ENCODE measurements at regions not wholly inside any gene's neighbourhood (a gene's known extent, or its start where the extent isn't known, plus 50 kb on each side); places are given as distances from the start of the nearest gene placed in this dataset.

DNA sequence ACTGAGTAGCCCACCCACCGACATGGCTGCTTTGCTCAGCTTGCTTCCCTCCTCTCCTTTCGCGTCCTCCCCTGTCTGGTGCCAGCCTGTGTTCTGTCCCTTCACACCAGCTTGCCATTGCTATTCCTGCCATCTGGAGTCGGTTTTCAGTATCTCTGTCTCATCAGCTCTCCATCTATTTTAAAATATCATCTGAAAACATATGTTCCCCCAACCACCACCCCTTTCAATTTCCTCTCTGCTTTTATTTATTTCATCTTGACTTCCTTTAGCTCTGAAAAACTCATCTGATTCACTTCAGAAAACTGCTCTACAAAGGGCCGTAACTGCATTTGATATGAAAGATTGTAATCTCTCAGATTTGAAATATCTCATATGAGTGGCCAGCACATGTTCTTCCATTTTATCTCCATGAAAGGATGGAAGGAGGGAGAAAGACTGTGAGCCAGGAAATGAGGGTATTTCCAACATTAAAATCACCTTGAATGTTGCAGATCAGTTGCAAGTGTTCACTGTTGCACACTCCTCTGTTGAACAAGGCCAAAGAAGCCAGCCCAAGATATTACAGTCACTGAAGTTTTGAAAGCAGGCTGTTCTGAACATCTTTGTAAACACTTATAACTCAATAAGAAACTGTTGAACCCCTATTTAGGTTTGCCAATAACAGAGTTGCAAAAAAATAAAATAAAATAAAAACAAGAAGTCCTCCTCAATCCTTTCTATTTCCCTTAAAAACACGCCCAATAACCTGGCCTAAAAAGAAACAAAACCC is 202.4 kb upstream of the NEBL start:
- no peak for DNase-seq (ENCODE audit: low spot score)

DNA sequence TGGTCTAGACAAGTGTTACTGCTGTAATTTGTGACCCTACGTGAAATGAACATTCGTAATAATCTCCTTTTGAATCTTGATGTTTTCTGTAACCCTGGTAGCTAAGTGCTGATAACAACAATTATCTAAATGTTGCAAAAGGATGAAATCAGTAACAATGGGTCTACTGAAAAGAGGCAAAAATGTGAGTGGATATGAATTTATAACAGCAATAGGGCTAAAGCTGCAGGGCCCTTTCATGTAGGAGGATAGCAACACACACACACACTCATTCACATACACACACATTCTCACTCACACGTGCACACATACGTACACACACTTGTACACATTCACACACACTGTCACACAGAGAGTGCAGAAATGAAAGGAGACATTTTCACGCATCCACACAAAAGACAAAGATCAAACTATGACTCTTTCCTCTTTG is 200.8 kb upstream of the NEBL start:
- no peak for DNase-seq (ENCODE audit: low spot score)

DNA sequence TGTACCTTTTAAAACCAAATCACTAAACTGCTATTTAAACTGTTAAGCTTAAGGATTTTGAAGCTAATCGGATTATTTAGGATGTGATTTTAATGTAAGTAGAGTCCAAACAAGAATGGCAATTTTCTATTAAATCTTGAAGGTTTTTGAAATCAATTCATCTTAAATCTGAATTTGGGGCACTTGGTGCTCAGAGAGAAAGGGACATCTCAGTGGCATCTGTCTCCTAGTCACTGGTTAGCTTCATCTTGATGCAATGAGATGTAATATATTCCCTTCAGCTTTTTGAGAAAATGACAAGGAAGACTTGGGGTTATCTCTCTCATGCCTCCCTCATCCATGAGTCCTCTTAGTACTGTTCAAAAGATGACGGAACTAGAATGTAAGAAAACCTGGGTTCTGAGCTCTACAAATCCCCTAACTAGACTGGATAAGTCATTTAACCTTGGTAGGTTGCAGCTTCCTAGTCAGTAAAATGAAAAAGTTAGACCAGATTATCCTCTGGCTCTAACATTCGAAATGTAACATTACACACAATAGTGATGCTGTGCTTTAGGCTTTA is 198.5 kb upstream of the NEBL start:
- DNase-seq (ENCODE audit: low spot score): no peak

DNA sequence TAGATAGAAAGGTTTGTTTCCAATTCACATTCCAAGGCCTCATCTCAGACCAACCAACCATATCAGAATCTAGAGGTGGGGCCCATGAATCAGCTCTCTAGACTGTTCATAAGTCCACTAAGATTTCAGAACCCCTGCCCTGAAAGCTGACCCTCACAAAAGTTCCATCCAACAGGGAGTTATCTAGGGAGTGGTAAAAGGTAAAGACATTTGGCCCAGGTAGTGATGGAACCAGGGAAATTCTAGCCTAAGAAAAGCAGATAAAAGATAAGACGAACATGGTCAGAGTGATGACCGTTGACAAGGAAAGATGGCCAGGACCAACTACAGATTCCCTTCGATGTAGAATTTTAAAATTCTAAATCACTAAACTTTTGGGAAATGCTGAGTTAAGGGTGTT is 198.0 kb upstream of the NEBL start:
- DNase-seq (ENCODE audit: low spot score): no peak

DNA sequence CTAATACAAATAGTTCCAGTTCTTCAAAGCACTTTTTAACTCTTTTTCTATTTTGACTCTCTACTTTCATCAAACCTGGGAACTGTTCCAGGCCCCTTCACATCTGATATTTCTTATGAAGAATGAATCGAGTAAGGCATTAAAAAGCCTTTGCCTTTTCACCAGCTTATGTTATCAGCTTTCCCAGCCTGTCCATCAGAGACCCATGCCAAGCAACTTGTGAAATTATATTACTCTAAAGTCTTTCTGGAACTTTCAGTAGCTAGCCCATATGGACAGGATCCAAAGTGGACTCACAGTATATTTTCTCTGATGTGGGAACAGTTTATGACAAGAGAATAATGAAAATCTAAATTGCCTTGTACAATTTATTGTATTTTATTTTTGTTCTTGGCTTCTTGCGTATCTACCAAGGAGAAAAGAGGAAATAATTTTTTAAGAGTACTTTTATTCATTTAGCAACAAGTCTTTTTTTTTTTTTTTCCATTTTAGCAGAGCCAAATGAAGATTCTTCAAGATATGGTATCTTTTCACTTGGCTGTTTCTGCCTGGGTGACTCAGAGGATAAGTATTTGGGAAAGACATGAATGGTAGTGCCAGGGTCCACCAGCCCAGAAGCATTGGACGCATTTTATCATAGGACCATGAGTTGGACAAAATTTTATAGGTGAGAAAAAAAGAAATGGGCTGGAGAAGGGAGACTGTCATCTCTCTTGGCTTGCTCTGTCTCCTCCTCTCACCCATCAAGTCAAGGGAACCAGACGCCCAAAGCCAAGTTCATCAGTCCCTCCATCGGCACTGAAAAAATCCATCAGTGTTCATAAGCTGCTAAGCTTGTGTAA is 195.8 kb upstream of the NEBL start:
- no peak for DNase-seq (ENCODE audit: low spot score)

DNA sequence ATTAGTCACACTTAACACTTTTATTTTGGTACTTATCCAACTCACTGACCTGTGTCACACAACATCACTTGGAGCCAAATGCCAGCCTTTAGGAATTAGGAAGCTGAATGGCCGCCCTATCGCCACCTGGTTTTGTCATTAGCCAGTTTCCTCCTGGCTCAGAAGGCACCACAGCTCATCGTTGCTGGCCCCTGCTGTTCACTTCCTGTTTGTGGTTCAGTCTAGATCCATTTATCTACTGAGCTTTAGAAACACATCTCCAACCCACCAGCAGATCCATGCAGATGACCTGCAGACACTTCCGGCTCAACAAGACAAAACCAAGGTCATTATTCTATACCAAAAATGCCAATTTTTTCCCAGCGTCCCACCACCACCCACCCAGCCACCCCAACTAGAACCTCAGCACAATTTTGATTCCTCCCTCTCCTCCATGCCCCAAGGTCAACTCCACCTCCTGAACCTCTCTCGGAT is 193.5 kb upstream of the NEBL start:
- DNase-seq (ENCODE audit: low spot score): no peak

DNA sequence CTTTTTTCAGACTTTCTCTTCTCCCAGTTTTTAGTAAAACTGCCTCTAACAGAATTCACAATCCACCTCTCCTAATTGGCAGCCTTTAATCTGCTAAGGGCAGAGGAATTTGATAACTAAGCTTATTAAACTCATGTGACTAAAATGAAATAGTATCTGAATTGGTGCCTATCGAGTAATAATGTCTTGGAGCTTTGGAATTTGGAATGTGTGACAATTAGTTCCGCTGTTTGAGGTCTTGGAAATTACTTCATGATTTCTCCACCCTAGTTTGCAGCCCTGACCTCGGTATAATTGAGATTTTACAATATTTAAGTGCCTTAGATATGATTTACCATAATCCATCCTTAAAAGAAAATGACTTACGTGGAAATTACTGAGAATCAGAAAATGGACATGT is 190.4 kb upstream of the NEBL start:
- no peak for DNase-seq (ENCODE audit: low spot score)

DNA sequence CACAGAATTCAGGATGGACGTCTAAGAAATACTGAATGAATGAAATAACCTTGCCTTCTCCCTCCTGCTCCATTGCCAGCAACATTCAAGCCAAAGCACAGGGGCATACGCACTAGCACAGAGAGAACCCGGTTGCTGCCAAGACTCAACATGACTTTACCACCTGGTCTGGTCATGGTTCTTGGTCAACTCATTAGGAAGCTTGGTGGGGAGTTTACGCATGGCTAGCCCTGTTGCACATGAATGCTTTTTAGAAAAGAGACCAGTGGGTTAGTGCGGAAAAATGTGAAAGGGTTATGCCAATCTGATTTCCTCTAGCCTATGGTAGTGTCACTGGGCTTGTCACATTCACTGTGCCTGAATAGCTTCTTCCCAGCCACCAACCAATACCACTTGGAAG is 187.6 kb upstream of the NEBL start:
- DNase-seq (ENCODE audit: low spot score): no peak

DNA sequence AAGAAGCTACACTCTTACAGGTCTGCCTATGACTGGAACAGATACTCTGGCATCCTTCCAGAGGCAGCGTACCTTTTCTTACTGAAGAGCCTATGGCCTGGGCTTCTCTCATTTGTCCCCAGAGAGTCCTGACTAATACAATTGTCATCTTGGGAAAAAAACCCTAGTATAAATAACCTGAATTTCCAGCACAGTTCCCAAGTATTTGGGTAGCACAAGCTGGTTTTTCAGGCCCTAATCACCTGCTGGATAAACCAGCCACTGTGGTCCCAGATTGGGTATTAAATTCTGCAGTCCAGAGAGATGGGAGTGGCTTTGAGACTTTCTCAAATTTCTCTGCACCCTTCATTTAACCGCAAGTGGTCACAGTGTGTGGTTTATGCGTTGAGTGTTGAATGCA is 186.8 kb upstream of the NEBL start:
- DNase-seq (ENCODE audit: low spot score): no peak

DNA sequence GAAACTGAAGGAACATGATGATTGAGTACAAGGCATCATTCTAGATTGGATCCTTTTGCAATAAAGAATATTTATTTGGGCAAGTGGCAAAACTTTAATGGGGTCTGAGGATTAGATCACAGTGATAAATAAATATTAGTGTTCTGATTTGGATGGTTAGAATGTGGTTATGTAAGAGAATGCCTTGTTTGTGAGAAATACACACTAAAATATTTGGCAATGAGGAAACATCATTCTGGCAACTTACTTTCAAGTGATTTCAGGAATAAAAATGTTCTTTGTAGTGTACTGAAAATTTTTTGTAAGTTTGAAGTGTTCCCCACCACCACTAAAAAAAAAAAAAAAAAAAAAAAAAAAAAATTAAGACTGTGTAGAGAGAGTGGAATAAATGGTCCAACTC is 185.1 kb upstream of the NEBL start:
- DNase-seq (ENCODE audit: low spot score): no peak

DNA sequence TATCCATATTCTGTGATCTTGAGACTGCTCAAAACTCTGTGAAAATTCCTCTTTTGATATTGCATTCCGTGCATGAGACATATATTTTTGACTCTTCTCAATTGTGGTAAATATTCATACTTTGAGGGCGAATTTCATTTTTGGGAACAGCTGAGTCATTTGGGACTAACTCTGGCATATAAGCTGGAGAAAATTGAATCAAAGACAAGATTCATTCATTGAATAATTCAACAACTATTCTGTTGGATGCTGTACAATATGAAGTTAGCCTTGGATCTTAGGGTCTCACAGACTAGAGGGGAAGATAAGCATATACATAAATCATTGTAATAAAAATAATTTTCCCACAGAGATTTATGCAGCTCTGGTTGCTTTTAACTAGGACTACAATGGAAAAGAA is 183.2 kb upstream of the NEBL start:
- DNase-seq (ENCODE audit: low spot score): no peak

DNA sequence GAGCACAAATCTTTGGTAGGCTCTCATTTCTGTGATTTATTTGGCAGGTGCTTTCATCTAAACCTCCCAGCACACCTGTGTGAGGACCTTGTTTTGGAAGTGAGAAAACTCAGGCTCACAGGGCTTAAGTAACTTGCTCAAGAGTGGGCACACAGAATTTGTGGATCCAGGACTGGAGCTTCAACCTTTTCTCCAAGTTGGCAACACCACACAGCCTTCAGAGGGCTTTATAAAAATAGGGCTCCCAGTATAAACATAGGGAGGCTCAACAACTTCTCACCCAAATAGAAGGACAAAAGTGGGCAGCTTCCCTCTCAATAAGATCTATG is 182.2 kb upstream of the NEBL start:
- DNase-seq (ENCODE audit: low spot score): no peak

DNA sequence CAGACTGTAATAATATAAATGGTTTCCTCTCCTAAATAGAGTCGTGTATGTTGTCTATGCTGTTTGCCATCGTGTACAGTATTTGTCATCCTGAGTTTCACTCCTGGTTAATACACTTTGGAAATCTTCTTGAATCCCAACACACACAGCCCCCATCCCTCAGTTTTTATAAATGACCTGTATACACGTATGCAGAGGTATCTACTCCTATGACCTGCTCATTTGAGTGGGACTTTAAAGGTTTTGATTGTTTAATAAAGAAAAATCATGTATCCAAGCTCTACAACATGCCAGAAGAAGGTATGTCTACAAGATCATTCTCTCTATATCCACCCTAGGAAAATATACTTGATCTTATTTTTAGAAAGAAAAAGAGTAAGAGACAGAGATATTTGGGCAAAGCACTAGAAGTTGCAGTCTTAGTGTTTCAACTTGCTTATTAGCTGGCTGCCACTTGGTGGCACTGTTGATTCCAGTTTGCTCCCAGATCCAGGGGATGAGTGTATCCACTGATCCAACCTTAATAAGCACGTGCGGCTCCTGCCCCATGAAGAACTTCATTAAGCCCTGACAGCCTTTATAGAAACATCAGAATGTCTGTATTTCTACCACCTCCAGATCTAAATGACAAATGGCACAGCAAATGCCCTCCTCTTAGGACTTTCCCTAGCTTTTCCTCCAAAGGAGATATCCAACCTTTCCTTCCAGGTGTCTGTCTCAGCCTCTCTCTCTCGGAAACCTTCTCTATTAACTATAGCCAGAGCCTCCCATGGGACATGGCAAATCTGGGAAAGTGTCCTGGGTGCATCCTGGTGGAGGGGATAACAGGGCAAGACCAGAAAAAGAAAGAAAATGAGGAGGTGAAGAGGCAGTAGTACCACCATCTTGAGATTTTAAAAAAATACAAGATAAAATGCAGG is 181.6 kb upstream of the NEBL start:
- no peak for DNase-seq (ENCODE audit: low spot score)

DNA sequence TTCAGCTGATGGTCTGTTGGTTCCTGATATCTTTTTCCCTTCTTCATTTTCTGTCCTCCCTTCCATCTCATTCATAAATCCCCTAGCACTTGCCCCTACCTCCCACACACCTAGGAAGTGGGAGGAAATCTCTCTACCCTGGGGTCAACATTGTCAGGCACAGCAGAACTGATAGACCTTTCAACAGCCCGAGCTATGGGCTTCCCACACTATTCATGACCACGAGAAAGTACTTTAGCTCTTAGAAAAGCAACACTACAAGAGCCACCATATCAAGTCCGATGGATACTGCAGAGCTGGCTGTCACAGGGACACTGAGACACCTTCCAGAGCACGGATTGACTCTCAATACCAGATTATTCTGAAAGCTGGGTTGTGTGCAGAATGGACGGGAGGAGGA is 180.6 kb upstream of the NEBL start:
- no peak for DNase-seq (ENCODE audit: low spot score)

DNA sequence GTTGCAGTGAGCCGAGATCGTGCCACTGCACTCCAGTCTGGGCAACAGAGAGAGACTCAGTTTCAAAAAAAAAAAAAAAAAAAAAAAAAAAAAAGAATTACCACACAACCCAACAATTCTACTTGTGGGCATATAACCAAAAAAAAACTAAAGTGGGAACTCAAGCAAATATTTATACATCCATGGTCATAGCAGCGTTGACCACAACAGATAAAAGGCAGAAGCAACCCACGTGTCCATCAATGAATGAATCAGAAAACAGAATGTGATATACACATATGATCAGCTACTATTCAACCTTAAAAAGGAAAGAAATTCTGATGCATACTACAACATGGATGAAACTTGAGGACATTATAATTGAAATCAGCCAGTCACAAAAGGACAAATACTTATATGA is 179.3 kb upstream of the NEBL start:
- no peak for DNase-seq (ENCODE audit: low spot score)

DNA sequence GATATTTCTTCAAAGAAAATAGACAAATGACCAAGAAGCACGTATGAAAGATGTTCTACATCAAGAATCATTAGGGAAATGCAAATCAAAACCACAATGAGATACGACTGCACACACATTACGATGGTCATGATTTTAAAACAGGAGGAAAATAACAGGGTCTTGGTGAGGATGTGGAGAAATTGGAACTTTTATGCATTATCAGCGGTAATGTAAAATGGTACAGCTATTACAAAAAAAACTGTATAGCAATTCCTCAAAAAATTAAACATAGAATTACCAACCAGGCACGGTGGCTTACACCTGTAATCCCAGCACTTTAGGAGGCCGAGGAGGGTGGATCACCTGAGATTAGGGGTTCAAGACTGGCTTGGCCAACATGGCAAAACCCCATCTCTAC is 178.8 kb upstream of the NEBL start:
- no peak for DNase-seq (ENCODE audit: low spot score)

DNA sequence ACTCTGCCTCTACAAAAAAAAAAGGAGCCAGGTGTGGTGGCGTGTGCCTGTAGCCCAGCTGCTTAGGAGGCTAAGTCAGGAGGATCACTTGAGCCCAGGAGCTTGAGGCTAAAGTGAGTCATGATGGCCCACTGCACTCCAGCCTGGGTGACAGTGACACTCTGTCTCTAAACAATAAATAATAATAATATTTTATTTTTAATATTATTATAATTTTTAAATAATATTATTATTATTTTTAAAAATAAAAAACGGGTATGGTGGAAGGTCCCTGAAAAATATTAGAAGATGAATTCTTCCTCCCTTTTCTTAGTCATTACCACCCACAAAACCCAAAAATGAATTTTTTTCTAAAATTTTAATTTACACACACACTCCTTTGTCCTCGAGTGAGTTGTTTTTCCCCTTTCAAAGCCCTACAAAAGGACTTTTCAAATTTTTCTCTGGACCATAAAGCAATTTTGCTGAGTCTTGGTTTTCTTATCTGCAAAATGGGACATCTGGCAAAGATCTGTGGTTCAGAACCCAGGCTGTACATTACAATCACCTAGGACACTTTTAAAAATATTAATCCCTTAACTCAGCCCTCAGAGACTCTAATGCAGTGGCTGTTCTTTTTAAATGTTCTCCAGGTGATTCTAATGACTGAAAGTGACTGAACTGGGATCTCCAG is 174.0 kb upstream of the NEBL start:
- DNase-seq (ENCODE audit: low spot score): no peak

DNA sequence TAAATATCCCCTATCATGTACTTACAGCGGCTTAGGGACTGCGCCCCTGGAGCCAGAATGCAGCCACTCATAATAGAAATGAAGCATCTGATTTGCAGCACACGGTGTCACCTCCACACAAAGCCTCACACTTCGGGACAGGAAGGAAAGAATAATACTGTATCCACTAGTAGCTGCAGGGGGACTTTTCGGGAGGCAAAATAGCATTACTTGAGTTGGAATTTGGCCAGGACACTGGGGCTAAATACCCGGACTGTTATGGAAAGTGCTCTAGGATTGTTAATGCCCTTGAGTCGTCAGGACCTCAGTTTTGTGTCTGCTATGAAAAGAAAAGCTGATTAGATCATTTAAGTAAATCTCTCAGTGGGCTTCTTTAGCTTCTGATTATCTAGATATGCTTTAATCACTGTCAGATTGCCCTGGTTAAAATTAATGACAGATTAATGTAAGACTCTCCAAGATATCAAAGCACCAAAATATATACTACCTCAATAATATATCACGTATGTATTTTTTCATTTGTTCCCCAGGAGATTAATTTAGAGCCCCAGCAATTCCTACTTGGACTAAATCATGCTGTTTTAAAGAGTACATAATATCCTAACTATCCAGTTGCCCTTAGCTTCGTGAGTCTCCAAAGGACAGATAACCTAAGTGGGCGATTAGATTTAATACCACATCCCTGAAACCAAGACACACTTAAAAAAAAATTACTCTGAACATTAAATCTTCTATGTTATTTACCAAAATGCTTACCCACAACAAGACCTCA is 173.0 kb upstream of the NEBL start:
- DNase-seq (ENCODE audit: low spot score): no peak

DNA sequence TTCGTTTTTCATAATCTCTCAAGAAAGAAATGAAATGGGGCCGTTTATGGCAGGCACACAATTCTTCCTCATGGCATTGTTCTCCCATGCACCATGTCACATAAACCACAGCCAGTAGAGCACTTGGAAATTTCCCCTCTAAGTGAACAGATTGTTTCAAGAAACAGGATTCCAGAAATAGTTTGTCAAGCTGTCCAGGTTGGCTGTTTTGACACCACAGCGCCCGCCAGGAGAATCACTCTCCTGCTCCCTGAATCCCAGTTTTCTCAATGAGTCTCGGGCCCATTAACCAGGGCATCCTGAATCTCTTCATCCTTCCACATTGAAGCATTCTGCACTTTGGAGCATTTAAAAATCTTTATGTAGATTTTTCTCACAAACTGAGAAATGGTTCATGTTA is 172.2 kb upstream of the NEBL start:
- no peak for DNase-seq (ENCODE audit: low spot score)

DNA sequence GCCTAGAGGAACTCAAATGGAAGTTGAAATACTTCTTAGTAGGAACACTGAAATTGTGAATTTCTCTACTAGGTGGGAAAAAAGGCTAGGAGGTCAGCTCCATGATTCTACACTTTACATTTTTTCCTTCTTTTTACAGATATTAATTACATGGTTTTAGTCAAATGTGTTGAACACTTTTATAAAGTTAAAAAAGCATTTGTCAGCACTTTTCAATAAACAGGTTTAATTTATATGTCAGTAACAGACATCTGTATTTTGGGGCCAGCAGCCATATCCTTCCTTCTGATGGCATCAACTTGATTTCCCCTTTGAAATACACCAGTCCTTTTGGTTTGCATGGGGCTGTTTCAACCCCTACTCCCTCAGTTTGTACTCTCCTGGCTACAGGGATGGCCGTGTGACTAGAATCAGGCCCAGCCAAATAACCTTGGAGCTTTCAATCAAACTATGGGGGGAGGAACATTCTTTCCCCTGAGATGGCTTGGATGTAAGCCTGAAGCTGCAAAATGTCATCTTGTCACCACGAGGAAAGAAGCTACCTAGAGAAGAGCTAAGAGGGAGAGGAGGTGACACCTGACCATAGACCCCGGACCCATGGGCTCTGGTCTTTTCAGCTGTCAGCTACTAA is 171.0 kb upstream of the NEBL start:
- no peak for DNase-seq (ENCODE audit: low spot score)
